ENCODE measurements at regions not wholly inside any gene's neighbourhood (a gene's known extent, or its start where the extent isn't known, plus 50 kb on each side); places are given as distances from the start of the nearest gene placed in this dataset.
"Not testable (repeated sequence)": the region's sequence is repeated elsewhere in the genome, so short reads cannot be mapped to it uniquely, and the experiment has no call there.

- H3K4me3 ChIP-seq (ENCODE audit: extremely low read depth, insufficient read depth, low read length, poor library complexity, severe bottlenecking); H3K27ac ChIP-seq (ENCODE audit: low read depth, low read length, severe bottlenecking); H3K9me3 ChIP-seq (ENCODE audit: control insufficient read depth, low read length); H3K36me3 ChIP-seq (ENCODE audit: control insufficient read depth, insufficient read depth, low read length); H3K4me1 ChIP-seq (ENCODE audit: control insufficient read depth, insufficient read depth, low read length, poor library complexity, severe bottlenecking): not testable (repeated sequence)
- WGBS, 2 experiments (ENCODE audit: insufficient coverage in 2 of 2) = no CpG with 5 or more reads among the region's 12 CpGs
Observed at GRCh38 chr1:149321732-149322016, 153.2 kb upstream of the NBPF19 start.

- H3K36me3 ChIP-seq (ENCODE audit: control insufficient read depth, insufficient read depth, low read length); H3K4me3 ChIP-seq (ENCODE audit: extremely low read depth, insufficient read depth, low read length, poor library complexity, severe bottlenecking); H3K9me3 ChIP-seq (ENCODE audit: control insufficient read depth, low read length); H3K4me1 ChIP-seq (ENCODE audit: control insufficient read depth, insufficient read depth, low read length, poor library complexity, severe bottlenecking); H3K27ac ChIP-seq (ENCODE audit: low read depth, low read length, severe bottlenecking): not testable (repeated sequence)
Observed at GRCh38 chr1:149330081-149330335, 144.8 kb upstream of the NBPF19 start.

- H3K27ac ChIP-seq (ENCODE audit: low read depth, low read length, severe bottlenecking); H3K4me1 ChIP-seq (ENCODE audit: control insufficient read depth, insufficient read depth, low read length, poor library complexity, severe bottlenecking); H3K36me3 ChIP-seq (ENCODE audit: control insufficient read depth, insufficient read depth, low read length); H3K4me3 ChIP-seq (ENCODE audit: extremely low read depth, insufficient read depth, low read length, poor library complexity, severe bottlenecking); H3K9me3 ChIP-seq (ENCODE audit: control insufficient read depth, low read length): not testable (repeated sequence)
- no CpG with 5 or more reads among the region's 2 CpGs for WGBS, 2 experiments (ENCODE audit: insufficient coverage in 2 of 2)
Observed at GRCh38 chr1:149336082-149336481, 138.8 kb upstream of the NBPF19 start.

GRCh38 chr1:149338221-149338691 is 136.6 kb upstream of the NBPF19 start:
- not testable (repeated sequence) for H3K27ac ChIP-seq (ENCODE audit: low read depth, low read length, severe bottlenecking); H3K4me3 ChIP-seq (ENCODE audit: extremely low read depth, insufficient read depth, low read length, poor library complexity, severe bottlenecking); H3K36me3 ChIP-seq (ENCODE audit: control insufficient read depth, insufficient read depth, low read length); H3K9me3 ChIP-seq (ENCODE audit: control insufficient read depth, low read length); H3K4me1 ChIP-seq (ENCODE audit: control insufficient read depth, insufficient read depth, low read length, poor library complexity, severe bottlenecking)
- no CpG with 5 or more reads among the region's 18 CpGs for WGBS, 2 experiments (ENCODE audit: insufficient coverage in 2 of 2)

- WGBS, 2 experiments (ENCODE audit: insufficient coverage in 2 of 2) = no CpG with 5 or more reads among the region's 7 CpGs
Observed at GRCh38 chr1:149338698-149339097, 136.1 kb upstream of the NBPF19 start.

GRCh38 chr1:149349448-149349847 is 125.4 kb upstream of the NBPF19 start:
- not testable (repeated sequence) for H3K4me1 ChIP-seq (ENCODE audit: control insufficient read depth, insufficient read depth, low read length, poor library complexity, severe bottlenecking); H3K4me3 ChIP-seq (ENCODE audit: extremely low read depth, insufficient read depth, low read length, poor library complexity, severe bottlenecking); H3K9me3 ChIP-seq (ENCODE audit: control insufficient read depth, low read length); H3K36me3 ChIP-seq (ENCODE audit: control insufficient read depth, insufficient read depth, low read length); H3K27ac ChIP-seq (ENCODE audit: low read depth, low read length, severe bottlenecking)
- WGBS, 2 experiments (ENCODE audit: insufficient coverage in 2 of 2) = no CpG with 5 or more reads among the region's 1 CpG

More at GRCh38 chr1:149338698-149339097, 136.1 kb upstream of the NBPF19 start:
- H3K4me3 ChIP-seq (ENCODE audit: extremely low read depth, insufficient read depth, low read length, poor library complexity, severe bottlenecking); H3K36me3 ChIP-seq (ENCODE audit: control insufficient read depth, insufficient read depth, low read length); H3K9me3 ChIP-seq (ENCODE audit: control insufficient read depth, low read length); H3K27ac ChIP-seq (ENCODE audit: low read depth, low read length, severe bottlenecking); H3K4me1 ChIP-seq (ENCODE audit: control insufficient read depth, insufficient read depth, low read length, poor library complexity, severe bottlenecking): not testable (repeated sequence)

GRCh38 chr1:149352205-149352604 is 122.6 kb upstream of the NBPF19 start:
- H3K4me3 ChIP-seq (ENCODE audit: extremely low read depth, insufficient read depth, low read length, poor library complexity, severe bottlenecking); H3K36me3 ChIP-seq (ENCODE audit: control insufficient read depth, insufficient read depth, low read length); H3K27ac ChIP-seq (ENCODE audit: low read depth, low read length, severe bottlenecking); H3K4me1 ChIP-seq (ENCODE audit: control insufficient read depth, insufficient read depth, low read length, poor library complexity, severe bottlenecking); H3K9me3 ChIP-seq (ENCODE audit: control insufficient read depth, low read length): not testable (repeated sequence)
- WGBS, 2 experiments (ENCODE audit: insufficient coverage in 2 of 2) = no CpG with 5 or more reads among the region's 1 CpG

- not testable (repeated sequence) for H3K4me1 ChIP-seq (ENCODE audit: control insufficient read depth, insufficient read depth, low read length, poor library complexity, severe bottlenecking); H3K36me3 ChIP-seq (ENCODE audit: control insufficient read depth, insufficient read depth, low read length); H3K4me3 ChIP-seq (ENCODE audit: extremely low read depth, insufficient read depth, low read length, poor library complexity, severe bottlenecking); H3K9me3 ChIP-seq (ENCODE audit: control insufficient read depth, low read length); H3K27ac ChIP-seq (ENCODE audit: low read depth, low read length, severe bottlenecking)
- no CpG with 5 or more reads among the region's 2 CpGs for WGBS, 2 experiments (ENCODE audit: insufficient coverage in 2 of 2)
Observed at GRCh38 chr1:149354579-149354978, 120.3 kb upstream of the NBPF19 start.

GRCh38 chr1:149355748-149356147 is 119.1 kb upstream of the NBPF19 start:
- not testable (repeated sequence) for H3K4me1 ChIP-seq (ENCODE audit: control insufficient read depth, insufficient read depth, low read length, poor library complexity, severe bottlenecking); H3K27ac ChIP-seq (ENCODE audit: low read depth, low read length, severe bottlenecking); H3K4me3 ChIP-seq (ENCODE audit: extremely low read depth, insufficient read depth, low read length, poor library complexity, severe bottlenecking); H3K9me3 ChIP-seq (ENCODE audit: control insufficient read depth, low read length); H3K36me3 ChIP-seq (ENCODE audit: control insufficient read depth, insufficient read depth, low read length)
- WGBS, 2 experiments (ENCODE audit: insufficient coverage in 2 of 2) = no CpG with 5 or more reads among the region's 1 CpG

GRCh38 chr1:149356152-149356551 is 118.7 kb upstream of the NBPF19 start:
- not testable (repeated sequence) for H3K27ac ChIP-seq (ENCODE audit: low read depth, low read length, severe bottlenecking); H3K9me3 ChIP-seq (ENCODE audit: control insufficient read depth, low read length); H3K36me3 ChIP-seq (ENCODE audit: control insufficient read depth, insufficient read depth, low read length); H3K4me1 ChIP-seq (ENCODE audit: control insufficient read depth, insufficient read depth, low read length, poor library complexity, severe bottlenecking); H3K4me3 ChIP-seq (ENCODE audit: extremely low read depth, insufficient read depth, low read length, poor library complexity, severe bottlenecking)
- WGBS, 2 experiments (ENCODE audit: insufficient coverage in 2 of 2) = no CpG with 5 or more reads among the region's 4 CpGs

- no CpG with 5 or more reads among the region's 3 CpGs for WGBS, 2 experiments (ENCODE audit: insufficient coverage in 2 of 2)
- not testable (repeated sequence) for H3K36me3 ChIP-seq (ENCODE audit: control insufficient read depth, insufficient read depth, low read length); H3K9me3 ChIP-seq (ENCODE audit: control insufficient read depth, low read length); H3K4me3 ChIP-seq (ENCODE audit: extremely low read depth, insufficient read depth, low read length, poor library complexity, severe bottlenecking); H3K27ac ChIP-seq (ENCODE audit: low read depth, low read length, severe bottlenecking); H3K4me1 ChIP-seq (ENCODE audit: control insufficient read depth, insufficient read depth, low read length, poor library complexity, severe bottlenecking)
Observed at GRCh38 chr1:149360351-149360750, 114.5 kb upstream of the NBPF19 start.

- not testable (repeated sequence) for H3K4me3 ChIP-seq (ENCODE audit: extremely low read depth, insufficient read depth, low read length, poor library complexity, severe bottlenecking); H3K9me3 ChIP-seq (ENCODE audit: control insufficient read depth, low read length); H3K36me3 ChIP-seq (ENCODE audit: control insufficient read depth, insufficient read depth, low read length); H3K27ac ChIP-seq (ENCODE audit: low read depth, low read length, severe bottlenecking); H3K4me1 ChIP-seq (ENCODE audit: control insufficient read depth, insufficient read depth, low read length, poor library complexity, severe bottlenecking)
- no CpG with 5 or more reads among the region's 2 CpGs for WGBS, 2 experiments (ENCODE audit: insufficient coverage in 2 of 2)
Observed at GRCh38 chr1:149361310-149361709, 113.5 kb upstream of the NBPF19 start.

Measured in mesodermal cell (in vitro differentiated cells).